ENCODE measurements at regions not wholly inside any gene's neighbourhood (a gene's known extent, or its start where the extent isn't known, plus 50 kb on each side); places are given as distances from the start of the nearest gene placed in this dataset.
A peak's percentile ranks its signal among the peaks of the same experiment; 100 is the strongest.

DNA sequence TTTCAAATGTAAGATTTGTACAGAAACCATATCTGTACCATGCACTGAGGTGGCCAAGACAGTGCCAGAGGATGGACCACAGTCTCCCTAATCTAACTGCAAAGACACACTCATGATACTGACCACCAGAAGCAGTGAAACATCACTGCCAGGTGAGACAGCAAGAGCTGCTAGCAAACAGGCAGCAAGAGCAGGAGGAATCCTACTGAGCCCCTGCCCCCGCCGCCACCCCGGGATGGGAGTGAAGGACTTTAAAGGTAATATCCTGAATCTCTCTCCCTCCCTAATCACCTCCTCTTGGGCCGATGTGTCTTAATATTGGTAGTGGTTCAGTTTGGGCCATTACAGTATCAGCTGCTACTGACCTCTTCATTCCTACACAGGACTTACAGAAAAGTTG lies 144.3 kb downstream of the XPNPEP1 start:
- no peak overlapping the region for H3K27ac ChIP-seq
- TF ChIP-seq, protein P1, sequence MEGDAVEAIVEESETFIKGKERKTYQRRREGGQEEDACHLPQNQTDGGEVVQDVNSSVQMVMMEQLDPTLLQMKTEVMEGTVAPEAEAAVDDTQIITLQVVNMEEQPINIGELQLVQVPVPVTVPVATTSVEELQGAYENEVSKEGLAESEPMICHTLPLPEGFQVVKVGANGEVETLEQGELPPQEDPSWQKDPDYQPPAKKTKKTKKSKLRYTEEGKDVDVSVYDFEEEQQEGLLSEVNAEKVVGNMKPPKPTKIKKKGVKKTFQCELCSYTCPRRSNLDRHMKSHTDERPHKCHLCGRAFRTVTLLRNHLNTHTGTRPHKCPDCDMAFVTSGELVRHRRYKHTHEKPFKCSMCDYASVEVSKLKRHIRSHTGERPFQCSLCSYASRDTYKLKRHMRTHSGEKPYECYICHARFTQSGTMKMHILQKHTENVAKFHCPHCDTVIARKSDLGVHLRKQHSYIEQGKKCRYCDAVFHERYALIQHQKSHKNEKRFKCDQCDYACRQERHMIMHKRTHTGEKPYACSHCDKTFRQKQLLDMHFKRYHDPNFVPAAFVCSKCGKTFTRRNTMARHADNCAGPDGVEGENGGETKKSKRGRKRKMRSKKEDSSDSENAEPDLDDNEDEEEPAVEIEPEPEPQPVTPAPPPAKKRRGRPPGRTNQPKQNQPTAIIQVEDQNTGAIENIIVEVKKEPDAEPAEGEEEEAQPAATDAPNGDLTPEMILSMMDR (IDR thresholded peaks at IDR 0.05) = no peak
- no peak for TF ChIP-seq POLR2A (IDR thresholded peaks at IDR 0.05)
- no peak for TF ChIP-seq EP300 (IDR thresholded peaks at IDR 0.05)
- H3K36me3 ChIP-seq = no peaks in the 10 kb centered on the region
- no peaks in the 10 kb centered on the region for H3K9me3 ChIP-seq
- H3K27me3 ChIP-seq = no peaks in the 10 kb centered on the region
- H3K4me1 ChIP-seq (ENCODE audit: insufficient read depth) = no peaks in the 10 kb centered on the region
- intact Hi-C loops (cut with DNase I) = no loop called here
- 84 to 87% (median 86%) methylated on average over 4 of the region's 4 CpGs for WGBS, 3 donors
- H3K4me3 ChIP-seq = no peak overlapping the region
- DNase-seq = no peak

DNA sequence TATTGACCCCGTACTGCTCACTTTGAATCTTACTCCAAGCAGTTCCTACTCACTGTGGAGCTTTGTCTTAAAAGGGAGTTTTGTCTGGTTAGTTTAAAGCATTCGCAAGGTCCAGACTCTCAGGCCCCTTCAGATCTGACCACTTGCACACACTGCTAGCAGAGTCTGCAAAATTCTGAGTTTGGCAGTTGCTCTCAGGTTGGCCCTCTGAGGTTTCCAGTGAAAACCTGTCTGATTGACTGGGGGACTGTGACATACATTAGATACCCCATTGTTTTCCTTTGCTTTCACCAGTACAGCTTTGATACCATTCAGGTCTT lies 149.2 kb downstream of the XPNPEP1 start:
- Histone ChIP-seq H3K36me3 (no peaks in the 10 kb centered on the region), H3K27ac (no peak overlapping the region), H3K9me3 (no peaks in the 10 kb centered on the region), H3K4me1 (ENCODE audit: insufficient read depth) (peaks cover 3% of the 10 kb centered on the region), H3K4me3 (no peak overlapping the region), H3K27me3 (no peaks in the 10 kb centered on the region)
- intact Hi-C loops (cut with DNase I) = no loop called here
- WGBS, 3 donors = 19 to 27% (median 23%) methylated on average over 2 of the region's 2 CpGs
- DNase-seq = no peak
- TF ChIP-seq, protein P1 (IDR thresholded peaks at IDR 0.05) = no peak
- TF ChIP-seq POLR2A (IDR thresholded peaks at IDR 0.05) (no peak), EP300 (IDR thresholded peaks at IDR 0.05) (no peak)

DNA sequence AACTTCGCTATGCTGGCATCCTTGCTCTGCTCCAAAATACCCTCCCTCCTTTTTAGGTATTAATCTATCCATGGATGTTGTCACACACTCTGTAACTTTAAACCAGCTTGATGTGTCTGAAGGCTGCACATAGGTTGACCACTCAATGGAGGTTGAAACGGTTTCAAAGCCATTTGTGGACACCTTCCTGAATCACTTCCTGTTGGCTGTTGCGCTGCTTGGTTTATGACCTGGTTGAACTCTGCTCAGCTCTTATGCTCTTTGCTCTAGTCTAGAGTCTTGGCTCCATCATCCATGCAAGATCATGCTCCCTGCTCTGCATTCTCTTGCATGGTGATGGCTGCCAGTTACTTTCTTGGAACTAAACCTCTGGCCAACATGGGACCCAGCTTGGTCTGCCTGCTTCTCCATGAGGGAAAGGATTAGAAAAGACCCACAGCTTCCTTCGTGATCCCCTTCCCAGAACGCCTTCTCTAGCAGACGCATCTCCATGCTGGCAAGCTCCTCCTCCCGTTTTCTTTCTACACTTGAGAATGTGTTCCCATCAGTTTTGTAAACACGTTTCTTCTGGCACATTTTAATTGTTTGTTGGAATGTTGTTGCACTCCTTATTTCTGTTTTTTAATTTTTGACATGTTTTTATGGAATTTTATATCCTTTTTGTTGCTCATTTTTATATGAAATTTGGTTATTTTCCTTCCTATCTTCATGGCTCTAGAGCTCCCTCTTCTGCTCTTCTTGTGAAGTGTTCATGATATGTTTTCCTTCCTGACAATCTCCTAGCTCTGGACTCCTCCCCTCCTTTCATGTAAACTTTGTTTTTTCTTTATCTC lies 149.8 kb downstream of the XPNPEP1 start:
- 41 to 53% (median 45%) methylated on average over 8 of the region's 8 CpGs for WGBS, 3 donors
- H3K4me1 ChIP-seq (ENCODE audit: insufficient read depth) = peaks cover 3% of the 10 kb centered on the region
- no peaks in the 10 kb centered on the region for H3K27me3 ChIP-seq
- DNase-seq = no peak
- H3K9me3 ChIP-seq = no peaks in the 10 kb centered on the region
- intact Hi-C loops (cut with DNase I) = no loop called here
- no peaks in the 10 kb centered on the region for H3K36me3 ChIP-seq
- H3K27ac ChIP-seq = no peak overlapping the region
- TF ChIP-seq, protein P1 (IDR thresholded peaks at IDR 0.05) = peak in 2 of 3 donors; percentile 42 to 51
- no peak for TF ChIP-seq EP300 (IDR thresholded peaks at IDR 0.05)
- H3K4me3 ChIP-seq = no peak overlapping the region

DNA sequence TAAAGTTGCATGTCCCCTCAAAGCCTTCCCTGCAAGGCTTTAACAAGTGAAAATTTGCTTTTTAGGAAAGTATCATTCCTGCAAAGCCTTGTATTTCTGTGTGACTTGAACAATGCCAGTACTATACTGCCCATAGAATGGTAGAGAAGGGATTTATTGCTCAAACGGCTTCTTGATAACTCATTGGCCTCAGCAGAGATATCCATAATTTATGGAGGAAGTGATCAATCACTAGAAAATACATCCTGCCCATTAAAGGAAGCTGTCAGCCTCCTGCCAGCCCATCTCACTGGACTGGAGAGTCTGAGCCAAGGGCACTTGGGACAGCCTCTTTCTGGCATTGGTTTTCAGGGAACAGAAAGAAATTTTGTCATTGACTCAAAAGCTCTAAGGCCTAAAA lies 152.6 kb downstream of the XPNPEP1 start:
- DNase-seq = no peak
- Histone ChIP-seq H3K4me1 (ENCODE audit: insufficient read depth) (peaks cover 3% of the 10 kb centered on the region), H3K36me3 (no peaks in the 10 kb centered on the region), H3K27ac (peak overlapping the region in 1 of 2 donors; percentile 30), H3K27me3 (no peaks in the 10 kb centered on the region), H3K9me3 (no peaks in the 10 kb centered on the region), H3K4me3 (no peak overlapping the region)
- intact Hi-C loops (cut with DNase I) = no loop called here
- 44 to 47% (median 45%) methylated on average over 1 of the region's 1 CpG for WGBS, 3 donors
- TF ChIP-seq, protein P1 (IDR thresholded peaks at IDR 0.05) = no peak
- TF ChIP-seq EP300 (IDR thresholded peaks at IDR 0.05) (no peak), POLR2A (IDR thresholded peaks at IDR 0.05) (no peak)

All from ovary (tissue), 7 donors.